GM21526 (cell line): ENCODE measurements at regions not wholly inside any gene's neighbourhood (a gene's known extent, or its start where the extent isn't known, plus 50 kb on each side); places are given as distances from the start of the nearest gene placed in this dataset.

Experiments used
- ATAC-seq: cut with Tn5 transposase; IDR thresholded peaks from one replicate; pipeline ENCODE4 v1.9.1; 2021; ENCODE audit warnings: moderate library complexity; ENCODE audit not compliant: unreplicated experiment, low FRiP score

- ATAC-seq, result no peak
These were observed 158.1 kb upstream of the B3GAT2 start for GRCh38 chr6:71114986-71115385.

- no peak for ATAC-seq
These were observed 162.7 kb upstream of the B3GAT2 start for GRCh38 chr6:71119560-71119959.

GRCh38 chr6:71123051-71123450, 165.6 kb upstream of the OGFRL1 start:
- ATAC-seq, result no peak

DNA sequence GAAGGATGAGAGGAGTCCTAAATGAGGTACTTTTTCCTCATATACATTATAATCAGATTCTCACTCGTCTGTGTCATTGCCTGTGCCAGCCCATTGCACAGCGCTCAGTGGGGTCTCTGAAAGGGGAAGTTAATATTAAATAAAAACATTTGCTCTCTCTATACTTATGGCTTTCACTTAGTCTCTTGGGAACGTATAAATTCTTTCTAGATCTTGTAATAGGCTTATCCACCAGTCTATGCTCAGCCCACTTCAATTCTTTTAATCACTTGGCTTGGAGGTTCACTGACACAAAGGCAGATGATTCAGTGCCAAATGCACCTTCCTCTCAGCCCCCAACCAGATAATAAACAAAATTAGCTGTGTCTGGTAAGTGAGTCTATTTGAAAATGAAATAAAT, 164.3 kb upstream of the OGFRL1 start:
- no peak for ATAC-seq

DNA sequence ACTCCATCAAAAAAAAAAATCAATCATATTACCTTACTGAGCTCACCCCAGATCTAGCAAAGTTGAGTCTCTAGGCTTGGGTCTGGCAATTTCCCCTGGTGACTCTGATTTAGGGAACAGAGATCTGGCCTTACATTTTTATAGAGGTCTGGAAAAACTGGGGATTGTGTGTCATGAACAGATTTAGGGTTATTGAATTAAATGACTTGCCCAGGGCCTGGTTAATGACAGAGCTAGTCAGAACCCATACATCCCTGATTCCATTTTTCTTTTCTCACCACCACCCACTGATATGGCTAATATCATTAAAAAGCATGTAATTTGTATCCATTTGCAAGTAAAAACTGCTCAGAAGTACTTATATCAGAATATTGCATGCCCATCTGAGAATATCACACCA, 163.4 kb upstream of the OGFRL1 start:
- no peak for ATAC-seq

GRCh38 chr6:71126506-71126905, 162.1 kb upstream of the OGFRL1 start:
- no peak for ATAC-seq

- ATAC-seq, result no peak
These were observed 161.2 kb upstream of the OGFRL1 start for GRCh38 chr6:71127374-71127773.

GRCh38 chr6:71130277-71130676, 158.3 kb upstream of the OGFRL1 start:
- ATAC-seq, result no peak

GRCh38 chr6:71134929-71135642, 153.5 kb upstream of the OGFRL1 start:
- no peak for ATAC-seq

- ATAC-seq, result no peak
These were observed 150.6 kb upstream of the OGFRL1 start for GRCh38 chr6:71137973-71138372.

GRCh38 chr6:71138376-71138775, 150.2 kb upstream of the OGFRL1 start:
- ATAC-seq, result no peak

- ATAC-seq, result no peak
These were observed 149.4 kb upstream of the OGFRL1 start for GRCh38 chr6:71139249-71139648.

DNA sequence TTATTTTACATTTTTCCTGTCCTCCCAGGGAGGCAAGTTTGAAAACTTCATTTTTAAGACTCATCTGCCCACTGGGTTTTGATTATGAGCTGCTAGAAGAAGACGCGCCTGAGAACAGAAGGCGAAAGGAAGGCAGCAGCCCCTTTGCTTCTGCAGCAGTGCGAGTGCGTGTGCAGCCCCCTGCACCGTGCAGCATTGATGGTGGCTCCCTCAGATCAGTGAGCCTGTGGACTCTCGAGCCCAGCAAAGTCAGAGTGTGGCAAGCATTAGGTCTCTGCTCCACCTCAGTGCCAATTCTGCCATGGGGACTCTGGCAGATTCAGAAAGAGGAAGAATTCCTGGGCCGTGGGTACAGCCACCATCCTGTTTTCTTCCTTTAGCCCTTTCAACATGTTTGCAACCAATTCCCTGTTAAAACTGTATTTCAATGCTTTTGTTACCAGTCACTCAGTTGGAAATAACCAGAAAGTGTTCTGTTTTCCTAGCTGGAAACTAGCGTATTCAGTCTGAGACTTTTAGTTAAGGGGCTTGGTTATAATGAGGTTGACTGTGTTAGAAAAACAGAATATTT, 134.8 kb upstream of the OGFRL1 start:
- no peak for ATAC-seq

- no peak for ATAC-seq
These were observed 131.3 kb upstream of the OGFRL1 start for GRCh38 chr6:71157345-71157744.

DNA sequence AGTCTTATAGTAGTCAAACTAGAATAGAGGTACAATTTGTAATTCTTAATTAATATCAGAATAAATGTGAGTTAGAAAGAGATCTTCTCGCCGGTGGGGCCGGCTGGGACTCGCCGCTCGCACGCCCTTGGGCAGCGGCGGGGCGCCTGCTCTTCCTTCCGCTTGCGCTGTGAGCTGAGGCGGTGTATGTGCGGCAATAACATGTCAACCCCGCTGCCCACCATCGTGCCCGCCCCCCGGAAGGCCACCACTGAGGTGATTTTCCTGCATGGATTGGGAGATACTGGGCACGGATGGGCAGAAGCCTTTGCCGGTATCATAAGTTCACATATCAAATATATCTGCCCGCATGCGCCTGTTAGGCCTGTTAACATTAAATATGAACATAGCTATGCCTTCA, 123.7 kb upstream of the OGFRL1 start:
- no peak for ATAC-seq

DNA sequence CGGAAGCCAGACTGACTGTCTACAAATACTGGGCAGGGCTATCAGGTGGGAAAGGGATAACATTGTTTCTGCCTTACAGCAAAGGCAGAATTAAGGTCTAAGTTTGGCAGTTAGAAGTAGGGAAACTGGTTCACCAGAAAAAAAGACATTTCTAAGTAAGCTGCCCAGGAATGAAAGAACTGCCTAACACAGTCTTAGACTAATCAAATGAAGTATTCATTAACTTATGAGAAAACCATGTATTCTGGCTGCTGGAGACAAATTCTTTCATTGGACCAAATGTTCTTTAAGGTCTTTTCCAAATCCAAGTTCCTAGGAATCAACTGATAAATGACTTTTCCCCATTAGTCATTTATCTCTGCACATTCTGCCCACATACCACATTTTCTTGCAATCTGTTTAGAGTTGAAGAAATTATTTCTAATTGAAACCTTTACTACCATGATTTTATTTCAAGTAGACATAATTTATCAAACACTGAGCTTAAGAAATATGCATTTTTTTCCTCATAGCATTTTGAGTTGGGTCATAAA, 120.3 kb upstream of the OGFRL1 start:
- no peak for ATAC-seq

DNA sequence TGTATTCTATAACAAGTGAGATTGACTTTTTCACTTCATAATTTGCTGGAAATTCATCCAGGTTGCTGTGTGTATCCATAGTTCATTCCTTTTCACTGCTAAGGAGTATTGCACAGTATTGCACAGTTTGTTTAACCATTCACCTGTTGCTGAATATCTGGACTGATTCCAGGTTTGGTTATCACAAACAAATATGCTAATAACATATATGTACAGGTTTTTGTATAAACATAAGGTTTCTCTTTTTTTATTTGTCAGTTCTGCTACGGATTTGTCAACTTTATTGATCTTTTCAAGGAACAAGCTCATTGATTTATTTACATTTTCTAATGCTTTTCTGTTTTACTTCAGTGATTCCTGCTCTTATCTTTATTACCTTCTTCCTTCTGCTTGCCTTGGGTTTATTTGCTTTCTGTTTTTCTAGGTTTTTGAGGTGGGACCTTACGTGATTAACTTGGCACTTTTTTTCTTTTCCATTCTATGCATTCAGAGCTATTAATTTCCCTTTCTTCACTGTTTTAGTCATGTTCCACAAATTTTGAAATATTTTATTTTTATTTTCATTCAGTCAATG, 117.0 kb upstream of the OGFRL1 start:
- ATAC-seq, result no peak

GRCh38 chr6:71179249-71179885, 109.2 kb upstream of the OGFRL1 start:
- no peak for ATAC-seq

GRCh38 chr6:71181565-71181964, 107.0 kb upstream of the OGFRL1 start:
- ATAC-seq, result no peak

DNA sequence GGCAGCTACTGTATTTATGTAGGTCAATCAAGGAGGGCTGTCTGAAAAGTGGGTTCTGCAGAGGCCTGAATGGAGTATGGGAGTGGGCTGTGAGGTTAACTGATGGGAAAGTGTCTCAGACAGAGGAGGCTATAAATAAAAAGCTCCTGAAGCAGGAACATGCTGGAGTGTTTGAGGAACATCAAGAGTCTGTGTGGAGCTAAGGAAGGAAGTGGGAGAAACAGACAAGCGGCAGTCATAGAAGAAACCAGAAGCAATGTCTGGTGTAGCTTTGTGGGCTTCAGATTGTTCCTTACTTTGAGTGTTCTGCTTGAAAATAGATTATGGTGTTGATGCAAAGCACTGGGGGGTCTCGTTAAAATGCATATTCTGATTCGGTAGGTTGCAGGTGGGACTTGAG, 101.5 kb upstream of the OGFRL1 start:
- ATAC-seq, result no peak

DNA sequence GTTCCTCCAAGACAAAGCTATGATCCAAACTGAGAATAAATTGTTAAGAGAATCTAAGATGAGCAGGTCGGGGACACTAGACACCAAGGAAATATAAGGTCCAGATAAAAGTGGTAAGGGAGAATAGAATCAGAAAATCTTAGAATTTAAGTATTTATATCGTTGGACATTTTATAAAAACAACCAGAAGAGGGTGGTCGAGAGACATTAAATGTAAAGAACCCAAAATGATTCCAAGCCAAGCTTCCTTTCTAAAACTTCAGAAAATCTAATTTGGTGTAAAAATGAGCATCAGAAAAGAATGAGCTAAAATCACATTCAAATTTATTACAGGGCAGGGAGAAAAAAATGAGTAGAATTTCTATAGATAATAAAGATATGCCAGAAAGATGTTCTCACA, 97.8 kb upstream of the OGFRL1 start:
- no peak for ATAC-seq

GRCh38 chr6:71194724-71195123, 93.9 kb upstream of the OGFRL1 start:
- ATAC-seq, result no peak
